ENCODE measurements at regions not wholly inside any gene's neighbourhood (a gene's known extent, or its start where the extent isn't known, plus 50 kb on each side); places are given as distances from the start of the nearest gene placed in this dataset.

DNA sequence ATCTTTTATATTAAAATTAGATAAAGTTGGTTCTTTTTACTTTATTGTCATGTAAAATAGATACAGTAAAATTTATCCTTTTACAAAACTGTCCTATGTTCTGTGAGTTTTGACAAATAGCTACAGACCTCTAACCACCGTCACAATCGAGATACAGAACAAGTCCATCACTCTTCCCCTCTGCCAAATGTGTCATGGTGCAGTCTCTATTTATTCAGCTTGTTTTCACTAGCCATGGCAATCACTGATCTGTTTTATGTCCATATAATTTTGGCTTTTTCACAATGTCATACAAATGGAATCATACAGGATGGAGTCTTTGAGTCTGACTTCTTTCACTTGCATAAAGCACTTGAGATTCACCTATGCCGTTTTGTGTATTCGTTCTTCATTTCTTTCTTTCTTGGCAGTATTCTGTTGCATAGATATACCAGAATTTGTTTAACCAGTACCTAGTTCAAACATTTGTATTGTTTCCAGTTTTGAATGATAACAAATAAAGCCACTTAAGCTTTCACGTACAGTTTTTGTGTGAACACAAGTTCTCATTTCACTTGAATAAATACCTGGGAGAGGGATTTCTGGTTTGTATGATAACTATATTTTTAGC is 273.2 kb upstream of the MPDZ start:
- no peak for DNase-seq (ENCODE audit: low read depth in 1 of 2, low spot score in 1 of 2)
- TF ChIP-seq, protein P1, sequence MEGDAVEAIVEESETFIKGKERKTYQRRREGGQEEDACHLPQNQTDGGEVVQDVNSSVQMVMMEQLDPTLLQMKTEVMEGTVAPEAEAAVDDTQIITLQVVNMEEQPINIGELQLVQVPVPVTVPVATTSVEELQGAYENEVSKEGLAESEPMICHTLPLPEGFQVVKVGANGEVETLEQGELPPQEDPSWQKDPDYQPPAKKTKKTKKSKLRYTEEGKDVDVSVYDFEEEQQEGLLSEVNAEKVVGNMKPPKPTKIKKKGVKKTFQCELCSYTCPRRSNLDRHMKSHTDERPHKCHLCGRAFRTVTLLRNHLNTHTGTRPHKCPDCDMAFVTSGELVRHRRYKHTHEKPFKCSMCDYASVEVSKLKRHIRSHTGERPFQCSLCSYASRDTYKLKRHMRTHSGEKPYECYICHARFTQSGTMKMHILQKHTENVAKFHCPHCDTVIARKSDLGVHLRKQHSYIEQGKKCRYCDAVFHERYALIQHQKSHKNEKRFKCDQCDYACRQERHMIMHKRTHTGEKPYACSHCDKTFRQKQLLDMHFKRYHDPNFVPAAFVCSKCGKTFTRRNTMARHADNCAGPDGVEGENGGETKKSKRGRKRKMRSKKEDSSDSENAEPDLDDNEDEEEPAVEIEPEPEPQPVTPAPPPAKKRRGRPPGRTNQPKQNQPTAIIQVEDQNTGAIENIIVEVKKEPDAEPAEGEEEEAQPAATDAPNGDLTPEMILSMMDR (IDR thresholded peaks at IDR 0.05; ENCODE audit: insufficient read depth, low read length), result no peak
- TF ChIP-seq POLR2AphosphoS5 (IDR thresholded peaks at IDR 0.05; ENCODE audit: low read depth) (no peak), GABPA (IDR thresholded peaks at IDR 0.05; ENCODE audit: low read depth) (no peak), SPI1 (IDR thresholded peaks at IDR 0.05; ENCODE audit: borderline replicate concordance, low read depth) (no peak)
- TF ChIP-seq, protein P2, sequence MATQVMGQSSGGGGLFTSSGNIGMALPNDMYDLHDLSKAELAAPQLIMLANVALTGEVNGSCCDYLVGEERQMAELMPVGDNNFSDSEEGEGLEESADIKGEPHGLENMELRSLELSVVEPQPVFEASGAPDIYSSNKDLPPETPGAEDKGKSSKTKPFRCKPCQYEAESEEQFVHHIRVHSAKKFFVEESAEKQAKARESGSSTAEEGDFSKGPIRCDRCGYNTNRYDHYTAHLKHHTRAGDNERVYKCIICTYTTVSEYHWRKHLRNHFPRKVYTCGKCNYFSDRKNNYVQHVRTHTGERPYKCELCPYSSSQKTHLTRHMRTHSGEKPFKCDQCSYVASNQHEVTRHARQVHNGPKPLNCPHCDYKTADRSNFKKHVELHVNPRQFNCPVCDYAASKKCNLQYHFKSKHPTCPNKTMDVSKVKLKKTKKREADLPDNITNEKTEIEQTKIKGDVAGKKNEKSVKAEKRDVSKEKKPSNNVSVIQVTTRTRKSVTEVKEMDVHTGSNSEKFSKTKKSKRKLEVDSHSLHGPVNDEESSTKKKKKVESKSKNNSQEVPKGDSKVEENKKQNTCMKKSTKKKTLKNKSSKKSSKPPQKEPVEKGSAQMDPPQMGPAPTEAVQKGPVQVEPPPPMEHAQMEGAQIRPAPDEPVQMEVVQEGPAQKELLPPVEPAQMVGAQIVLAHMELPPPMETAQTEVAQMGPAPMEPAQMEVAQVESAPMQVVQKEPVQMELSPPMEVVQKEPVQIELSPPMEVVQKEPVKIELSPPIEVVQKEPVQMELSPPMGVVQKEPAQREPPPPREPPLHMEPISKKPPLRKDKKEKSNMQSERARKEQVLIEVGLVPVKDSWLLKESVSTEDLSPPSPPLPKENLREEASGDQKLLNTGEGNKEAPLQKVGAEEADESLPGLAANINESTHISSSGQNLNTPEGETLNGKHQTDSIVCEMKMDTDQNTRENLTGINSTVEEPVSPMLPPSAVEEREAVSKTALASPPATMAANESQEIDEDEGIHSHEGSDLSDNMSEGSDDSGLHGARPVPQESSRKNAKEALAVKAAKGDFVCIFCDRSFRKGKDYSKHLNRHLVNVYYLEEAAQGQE (IDR thresholded peaks at IDR 0.05; ENCODE audit: insufficient replicate concordance, low read depth), result no peak
- H3K4me3 ChIP-seq (replicated peaks; ENCODE audit: insufficient read depth, low read length), result no peak overlapping the region
- no peak overlapping the region for H3K27ac ChIP-seq (replicated peaks)
- H3K27me3 ChIP-seq (ENCODE audit: insufficient read depth, poor library complexity, severe bottlenecking), result no peaks in the 10 kb centered on the region

DNA sequence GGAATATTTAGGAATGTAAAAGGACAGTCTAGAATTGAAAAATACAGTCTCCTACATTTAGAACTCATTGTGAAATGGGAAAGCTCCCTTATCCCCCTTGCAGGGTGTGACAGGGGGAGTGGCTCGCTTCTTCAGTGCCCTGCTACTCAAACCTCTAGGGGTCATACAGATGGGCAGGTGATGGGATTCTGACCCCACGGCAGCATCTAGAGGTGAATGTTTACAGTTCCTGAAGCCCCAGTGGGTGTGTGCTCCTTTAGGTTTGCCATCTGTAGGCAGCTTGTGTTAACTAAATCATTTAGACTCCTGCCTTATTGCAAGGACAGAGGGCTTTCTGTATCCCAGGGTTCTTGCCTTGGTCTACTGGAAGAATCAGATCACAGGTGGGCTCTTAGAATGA is 271.0 kb upstream of the MPDZ start:
- no peak overlapping the region for H3K27ac ChIP-seq (replicated peaks)

DNA sequence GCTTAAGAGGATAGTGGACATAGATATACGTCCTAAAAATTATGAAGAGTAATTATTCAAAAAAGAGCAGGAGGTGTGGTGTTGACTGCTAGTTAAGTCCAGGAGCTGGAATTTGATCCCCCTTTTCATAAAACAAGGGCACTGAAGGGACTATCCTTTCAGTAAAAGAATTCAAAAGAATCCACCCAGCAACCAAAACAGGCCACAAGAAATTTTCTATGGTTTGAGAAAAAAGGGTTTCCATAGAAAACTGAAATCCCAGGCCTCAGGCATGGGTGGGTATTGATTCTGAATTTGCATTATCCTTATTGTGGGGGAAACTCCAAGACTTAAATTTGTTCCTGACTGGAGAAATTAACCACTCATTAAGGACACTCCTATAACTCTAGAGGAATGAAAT is 269.0 kb upstream of the MPDZ start:
- no peak for DNase-seq (ENCODE audit: low read depth in 1 of 2, low spot score in 1 of 2)
- H3K27ac ChIP-seq (replicated peaks), result no peak overlapping the region
- no peak overlapping the region for H3K4me3 ChIP-seq (replicated peaks; ENCODE audit: insufficient read depth, low read length)
- H3K27me3 ChIP-seq (ENCODE audit: insufficient read depth, poor library complexity, severe bottlenecking), result no peaks in the 10 kb centered on the region
- no peak for TF ChIP-seq POLR2AphosphoS5 (IDR thresholded peaks at IDR 0.05; ENCODE audit: low read depth)
- TF ChIP-seq, protein P2 (IDR thresholded peaks at IDR 0.05; ENCODE audit: insufficient replicate concordance, low read depth), result no peak
- no peak for TF ChIP-seq GABPA (IDR thresholded peaks at IDR 0.05; ENCODE audit: low read depth)
- no peak for TF ChIP-seq SPI1 (IDR thresholded peaks at IDR 0.05; ENCODE audit: borderline replicate concordance, low read depth)

More for the DNA sequence above, 271.0 kb upstream of the MPDZ start:
- H3K4me3 ChIP-seq (replicated peaks; ENCODE audit: insufficient read depth, low read length), result no peak overlapping the region
- no peaks in the 10 kb centered on the region for H3K27me3 ChIP-seq (ENCODE audit: insufficient read depth, poor library complexity, severe bottlenecking)
- no peak for DNase-seq (ENCODE audit: low read depth in 1 of 2, low spot score in 1 of 2)
- TF ChIP-seq, protein P1 (IDR thresholded peaks at IDR 0.05; ENCODE audit: insufficient read depth, low read length), result no peak
- TF ChIP-seq SPI1 (IDR thresholded peaks at IDR 0.05; ENCODE audit: borderline replicate concordance, low read depth) (no peak), GABPA (IDR thresholded peaks at IDR 0.05; ENCODE audit: low read depth) (no peak), POLR2AphosphoS5 (IDR thresholded peaks at IDR 0.05; ENCODE audit: low read depth) (no peak)
- TF ChIP-seq, protein P2 (IDR thresholded peaks at IDR 0.05; ENCODE audit: insufficient replicate concordance, low read depth), result no peak
